SK-N-SH treated with all-trans-retinoic acid at 6 μM for 48 hours (cell line): ENCODE measurements at regions not wholly inside any gene's neighbourhood (a gene's known extent, or its start where the extent isn't known, plus 50 kb on each side); places are given as distances from the start of the nearest gene placed in this dataset.

Experiments
- ATAC-seq: fragments of 200-7000 bp; cut with Tn5 transposase; 3 replicates; pipeline ENCODE4 v1.9.1; 2020; ENCODE audit warnings: mild to moderate bottlenecking, moderate library complexity
- BACH2 ChIP-seq: fragments of 250-450 bp; sonication (Bioruptor Pico); IDR thresholded peaks from 2 replicates; pipeline ENCODE4 v1.9.0; 2021; ENCODE audit warnings: mild to moderate bottlenecking, borderline replicate concordance
- CSDC2 ChIP-seq: fragments of 250-450 bp; sonication (Bioruptor Pico); IDR thresholded peaks from 2 replicates; pipeline ENCODE4 v1.5.0; 2020; ENCODE audit warnings: mild to moderate bottlenecking, moderate library complexity
- ESRRG ChIP-seq: fragments of 250-450 bp; sonication (Bioruptor Pico); IDR thresholded peaks from 2 replicates; pipeline ENCODE4 v1.6.1; 2021; ENCODE audit warnings: mild to moderate bottlenecking
- GLIS3 ChIP-seq: fragments of 250-450 bp; sonication (Bioruptor Pico); IDR thresholded peaks from 2 replicates; pipeline ENCODE4 v1.5.0; 2020; ENCODE audit warnings: mild to moderate bottlenecking, moderate library complexity
- ISL1 ChIP-seq: fragments of 250-450 bp; sonication (Bioruptor Pico); IDR thresholded peaks from 2 replicates; pipeline ENCODE4 v2.1.2; 2022; ENCODE audit warnings: mild to moderate bottlenecking, moderate library complexity
- OSR1 ChIP-seq: fragments of 250-450 bp; sonication (Bioruptor Pico); IDR thresholded peaks from 2 replicates; pipeline ENCODE4 v1.8.0; 2022; ENCODE audit warnings: moderate library complexity, mild to moderate bottlenecking, inconsistent platforms
- PPARA ChIP-seq: fragments of 250-450 bp; sonication (Bioruptor Pico); IDR thresholded peaks from 2 replicates; pipeline ENCODE4 v1.5.0; 2020; ENCODE audit warnings: mild to moderate bottlenecking, borderline replicate concordance
- RARB ChIP-seq: fragments of 250-450 bp; sonication (Bioruptor Pico); IDR thresholded peaks from 2 replicates; pipeline ENCODE4 v1.8.0; 2021; ENCODE audit warnings: mild to moderate bottlenecking, moderate library complexity
- SNAI2 ChIP-seq: fragments of 250-450 bp; sonication (Bioruptor Pico); IDR thresholded peaks from 2 replicates; pipeline ENCODE4 v1.5.0; 2020; ENCODE audit warnings: mild to moderate bottlenecking, moderate library complexity
- TCF4 ChIP-seq: fragments of 250-450 bp; sonication (Bioruptor Pico); IDR thresholded peaks from 2 replicates; pipeline ENCODE4 v1.8.0; 2021; ENCODE audit warnings: mild to moderate bottlenecking, moderate library complexity, borderline replicate concordance
- ZC3H10 ChIP-seq: fragments of 250-450 bp; sonication (Bioruptor Pico); IDR thresholded peaks from 2 replicates; pipeline ENCODE4 v1.5.1; 2021; ENCODE audit warnings: mild to moderate bottlenecking, moderate library complexity
- ZFP3 ChIP-seq: fragments of 250-450 bp; sonication (Bioruptor Pico); IDR thresholded peaks from 2 replicates; pipeline ENCODE4 v1.5.0; 2020; ENCODE audit warnings: mild to moderate bottlenecking, moderate library complexity
- ZFP30 ChIP-seq: fragments of 450-650 bp; formaldehyde crosslinking; IDR thresholded peaks from 2 replicates; pipeline ENCODE4 v1.5.0; 2022; ENCODE audit warnings: mild to moderate bottlenecking, moderate library complexity
- ZNF70 ChIP-seq: fragments of 450-650 bp; formaldehyde crosslinking; IDR thresholded peaks from 2 replicates; pipeline ENCODE4 v1.5.0; 2020; ENCODE audit warnings: mild to moderate bottlenecking, moderate library complexity
- ZNF8 ChIP-seq: fragments of 450-650 bp; formaldehyde crosslinking; IDR thresholded peaks from 2 replicates; pipeline ENCODE4 v1.5.0; 2020; ENCODE audit warnings: mild to moderate bottlenecking, moderate library complexity
- TF ChIP-seq, protein P1 (sequence below): fragments of 250-450 bp; sonication (Bioruptor Pico); IDR thresholded peaks from 2 replicates; pipeline ENCODE4 v1.8.0; 2021; ENCODE audit warnings: low read depth, mild to moderate bottlenecking, moderate library complexity, borderline replicate concordance
- TF ChIP-seq, protein P2 (sequence below): fragments of 250-450 bp; sonication (Bioruptor Pico); IDR thresholded peaks from 2 replicates; pipeline ENCODE4 v1.5.0; 2020; ENCODE audit warnings: mild to moderate bottlenecking, moderate library complexity
- TF ChIP-seq, protein P3 (sequence below): fragments of 250-450 bp; sonication (Bioruptor Pico); IDR thresholded peaks from 2 replicates; pipeline ENCODE4 v1.5.1; 2020; ENCODE audit warnings: low read depth, mild to moderate bottlenecking, moderate library complexity
- TF ChIP-seq, protein P4 (sequence below): fragments of 250-450 bp; sonication (Bioruptor Pico); IDR thresholded peaks from 2 replicates; pipeline ENCODE4 v1.5.1; 2021; ENCODE audit warnings: mild to moderate bottlenecking, moderate library complexity
- TF ChIP-seq, protein P5 (sequence below): fragments of 250-450 bp; sonication (Bioruptor Pico); IDR thresholded peaks from 2 replicates; pipeline ENCODE4 v1.8.0; 2020; ENCODE audit warnings: mild to moderate bottlenecking, moderate library complexity, borderline replicate concordance

DNA sequence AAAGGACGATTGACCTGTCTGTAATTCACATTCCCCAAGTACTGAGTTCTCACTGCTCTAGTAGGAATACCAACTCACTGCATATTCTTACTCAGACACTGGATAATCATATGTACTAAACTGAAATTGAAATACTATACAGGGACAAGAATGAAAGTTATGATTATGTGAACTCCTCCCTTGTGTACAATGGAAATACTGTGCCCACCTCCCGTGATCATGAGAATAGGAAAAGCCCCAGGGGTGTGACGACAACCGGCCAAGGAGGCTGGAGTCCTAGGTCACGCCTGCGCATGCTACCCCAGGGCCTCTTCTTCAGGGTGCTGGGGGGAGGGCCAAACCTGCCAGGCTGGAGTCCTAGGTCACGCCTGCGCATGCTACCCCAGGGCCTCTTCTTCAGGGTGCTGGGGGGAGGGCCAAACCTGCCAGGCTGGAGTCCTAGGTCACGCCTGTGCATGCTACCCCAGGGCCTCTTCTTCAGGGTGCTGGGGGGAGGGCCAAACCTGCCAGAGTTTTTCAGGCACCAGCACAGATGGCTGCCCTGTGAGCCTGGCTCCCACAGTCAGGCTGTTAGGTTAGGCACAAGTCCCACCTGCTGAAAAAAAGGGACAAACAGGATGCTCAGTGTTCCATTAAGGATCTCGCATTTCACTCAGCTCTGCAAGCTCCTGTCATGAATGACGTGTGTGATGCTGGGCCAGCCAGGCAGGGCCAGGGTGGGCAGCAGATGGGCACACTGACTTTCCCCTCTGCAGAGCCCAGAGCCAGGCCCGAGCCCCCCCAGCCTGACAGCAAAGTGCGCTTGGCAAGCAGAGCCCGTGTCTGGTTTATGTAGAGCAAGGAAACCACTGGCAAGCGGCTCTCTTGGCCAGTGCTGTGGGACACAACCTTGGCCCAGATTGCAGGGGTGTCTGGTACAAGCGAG lies 107.7 kb downstream of the FOXF2 start:
- ATAC-seq: no peak

GRCh38 chr6:1497761-1498105 lies 108.4 kb downstream of the FOXF2 start:
- TF ChIP-seq ZNF70 (CRISPR knock-in tag) (no peak), GLIS3 (no peak), RARB (CRISPR knock-in tag) (no peak), ZNF8 (no peak)
- TF ChIP-seq, protein P1, sequence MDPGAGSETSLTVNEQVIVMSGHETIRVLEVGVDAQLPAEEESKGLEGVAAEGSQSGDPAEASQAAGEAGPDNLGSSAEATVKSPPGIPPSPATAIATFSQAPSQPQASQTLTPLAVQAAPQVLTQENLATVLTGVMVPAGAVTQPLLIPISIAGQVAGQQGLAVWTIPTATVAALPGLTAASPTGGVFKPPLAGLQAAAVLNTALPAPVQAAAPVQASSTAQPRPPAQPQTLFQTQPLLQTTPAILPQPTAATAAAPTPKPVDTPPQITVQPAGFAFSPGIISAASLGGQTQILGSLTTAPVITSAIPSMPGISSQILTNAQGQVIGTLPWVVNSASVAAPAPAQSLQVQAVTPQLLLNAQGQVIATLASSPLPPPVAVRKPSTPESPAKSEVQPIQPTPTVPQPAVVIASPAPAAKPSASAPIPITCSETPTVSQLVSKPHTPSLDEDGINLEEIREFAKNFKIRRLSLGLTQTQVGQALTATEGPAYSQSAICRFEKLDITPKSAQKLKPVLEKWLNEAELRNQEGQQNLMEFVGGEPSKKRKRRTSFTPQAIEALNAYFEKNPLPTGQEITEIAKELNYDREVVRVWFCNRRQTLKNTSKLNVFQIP (CRISPR knock-in tag): no peak
- no peak for ATAC-seq

More for the DNA sequence above, 107.7 kb downstream of the FOXF2 start:
- TF ChIP-seq BACH2 (CRISPR knock-in tag) (no peak), ZFP30 (CRISPR knock-in tag) (no peak), ESRRG (CRISPR knock-in tag) (no peak), GLIS3 (no peak), RARB (CRISPR knock-in tag) (no peak), ZC3H10 (CRISPR knock-in tag) (no peak)
- TF ChIP-seq, protein P2, sequence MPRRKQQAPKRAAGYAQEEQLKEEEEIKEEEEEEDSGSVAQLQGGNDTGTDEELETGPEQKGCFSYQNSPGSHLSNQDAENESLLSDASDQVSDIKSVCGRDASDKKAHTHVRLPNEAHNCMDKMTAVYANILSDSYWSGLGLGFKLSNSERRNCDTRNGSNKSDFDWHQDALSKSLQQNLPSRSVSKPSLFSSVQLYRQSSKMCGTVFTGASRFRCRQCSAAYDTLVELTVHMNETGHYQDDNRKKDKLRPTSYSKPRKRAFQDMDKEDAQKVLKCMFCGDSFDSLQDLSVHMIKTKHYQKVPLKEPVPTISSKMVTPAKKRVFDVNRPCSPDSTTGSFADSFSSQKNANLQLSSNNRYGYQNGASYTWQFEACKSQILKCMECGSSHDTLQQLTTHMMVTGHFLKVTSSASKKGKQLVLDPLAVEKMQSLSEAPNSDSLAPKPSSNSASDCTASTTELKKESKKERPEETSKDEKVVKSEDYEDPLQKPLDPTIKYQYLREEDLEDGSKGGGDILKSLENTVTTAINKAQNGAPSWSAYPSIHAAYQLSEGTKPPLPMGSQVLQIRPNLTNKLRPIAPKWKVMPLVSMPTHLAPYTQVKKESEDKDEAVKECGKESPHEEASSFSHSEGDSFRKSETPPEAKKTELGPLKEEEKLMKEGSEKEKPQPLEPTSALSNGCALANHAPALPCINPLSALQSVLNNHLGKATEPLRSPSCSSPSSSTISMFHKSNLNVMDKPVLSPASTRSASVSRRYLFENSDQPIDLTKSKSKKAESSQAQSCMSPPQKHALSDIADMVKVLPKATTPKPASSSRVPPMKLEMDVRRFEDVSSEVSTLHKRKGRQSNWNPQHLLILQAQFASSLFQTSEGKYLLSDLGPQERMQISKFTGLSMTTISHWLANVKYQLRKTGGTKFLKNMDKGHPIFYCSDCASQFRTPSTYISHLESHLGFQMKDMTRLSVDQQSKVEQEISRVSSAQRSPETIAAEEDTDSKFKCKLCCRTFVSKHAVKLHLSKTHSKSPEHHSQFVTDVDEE (CRISPR knock-in tag): no peak
- TF ChIP-seq, protein P3, sequence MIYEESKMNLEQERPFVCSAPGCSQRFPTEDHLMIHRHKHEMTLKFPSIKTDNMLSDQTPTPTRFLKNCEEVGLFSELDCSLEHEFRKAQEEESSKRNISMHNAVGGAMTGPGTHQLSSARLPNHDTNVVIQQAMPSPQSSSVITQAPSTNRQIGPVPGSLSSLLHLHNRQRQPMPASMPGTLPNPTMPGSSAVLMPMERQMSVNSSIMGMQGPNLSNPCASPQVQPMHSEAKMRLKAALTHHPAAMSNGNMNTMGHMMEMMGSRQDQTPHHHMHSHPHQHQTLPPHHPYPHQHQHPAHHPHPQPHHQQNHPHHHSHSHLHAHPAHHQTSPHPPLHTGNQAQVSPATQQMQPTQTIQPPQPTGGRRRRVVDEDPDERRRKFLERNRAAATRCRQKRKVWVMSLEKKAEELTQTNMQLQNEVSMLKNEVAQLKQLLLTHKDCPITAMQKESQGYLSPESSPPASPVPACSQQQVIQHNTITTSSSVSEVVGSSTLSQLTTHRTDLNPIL: no peak

DNA sequence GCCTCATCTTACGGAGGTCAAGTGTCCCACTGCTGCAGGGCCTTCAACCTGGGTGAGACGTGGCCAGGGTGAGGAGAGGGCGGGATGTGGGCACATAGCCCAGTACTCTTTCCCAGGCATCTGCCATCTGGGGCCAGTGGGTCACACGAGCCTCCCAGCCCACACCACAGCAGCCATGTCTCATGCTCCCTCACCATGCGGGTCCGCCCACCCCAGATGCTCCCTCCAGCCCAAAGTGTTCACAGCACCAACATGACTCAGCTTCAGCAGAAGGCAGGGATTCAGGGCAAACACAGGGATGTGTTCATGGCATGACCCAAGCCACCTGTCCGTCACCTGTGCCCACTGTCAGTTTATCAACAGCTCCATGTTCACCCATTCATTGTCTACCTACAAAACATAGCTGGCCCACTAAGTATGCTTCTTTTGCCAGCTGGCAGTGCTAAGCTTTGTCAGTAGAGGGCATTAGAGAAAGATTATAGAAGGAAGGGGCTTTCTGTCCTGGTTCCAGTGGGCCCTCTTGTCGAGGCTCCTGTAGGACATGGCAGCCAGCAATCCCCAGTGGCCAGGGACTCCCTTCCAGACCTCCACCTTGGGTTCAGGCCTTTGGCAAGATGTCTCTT lies 109.2 kb downstream of the FOXF2 start:
- ATAC-seq: no peak
- TF ChIP-seq ZC3H10 (CRISPR knock-in tag) (no peak), ZFP3 (CRISPR knock-in tag) (no peak), PPARA (no peak), RARB (CRISPR knock-in tag) (no peak), CSDC2 (CRISPR knock-in tag) (no peak), TCF4 (CRISPR knock-in tag) (no peak), SNAI2 (CRISPR knock-in tag) (no peak), OSR1 (CRISPR knock-in tag) (no peak), BACH2 (CRISPR knock-in tag) (no peak), ZFP30 (CRISPR knock-in tag) (no peak)

GRCh38 chr6:1499777-1500176 lies 109.9 kb upstream of the FOXC1 start:
- ATAC-seq: no peak
- TF ChIP-seq CSDC2 (CRISPR knock-in tag): no peak
- TF ChIP-seq, protein P3: no peak
- TF ChIP-seq ISL1: no peak
- no peak for TF ChIP-seq OSR1 (CRISPR knock-in tag)
- TF ChIP-seq, protein P4, sequence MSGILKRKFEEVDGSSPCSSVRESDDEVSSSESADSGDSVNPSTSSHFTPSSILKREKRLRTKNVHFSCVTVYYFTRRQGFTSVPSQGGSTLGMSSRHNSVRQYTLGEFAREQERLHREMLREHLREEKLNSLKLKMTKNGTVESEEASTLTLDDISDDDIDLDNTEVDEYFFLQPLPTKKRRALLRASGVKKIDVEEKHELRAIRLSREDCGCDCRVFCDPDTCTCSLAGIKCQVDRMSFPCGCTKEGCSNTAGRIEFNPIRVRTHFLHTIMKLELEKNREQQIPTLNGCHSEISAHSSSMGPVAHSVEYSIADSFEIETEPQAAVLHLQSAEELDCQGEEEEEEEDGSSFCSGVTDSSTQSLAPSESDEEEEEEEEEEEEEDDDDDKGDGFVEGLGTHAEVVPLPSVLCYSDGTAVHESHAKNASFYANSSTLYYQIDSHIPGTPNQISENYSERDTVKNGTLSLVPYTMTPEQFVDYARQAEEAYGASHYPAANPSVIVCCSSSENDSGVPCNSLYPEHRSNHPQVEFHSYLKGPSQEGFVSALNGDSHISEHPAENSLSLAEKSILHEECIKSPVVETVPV (CRISPR knock-in tag): no peak
- TF ChIP-seq ZFP30 (CRISPR knock-in tag): no peak
- TF ChIP-seq SNAI2 (CRISPR knock-in tag): no peak
- TF ChIP-seq ZC3H10 (CRISPR knock-in tag): no peak
- TF ChIP-seq, protein P2 (CRISPR knock-in tag): no peak
- TF ChIP-seq ESRRG (CRISPR knock-in tag): no peak
- no peak for TF ChIP-seq PPARA
- TF ChIP-seq ZNF8: no peak
- TF ChIP-seq, protein P5, sequence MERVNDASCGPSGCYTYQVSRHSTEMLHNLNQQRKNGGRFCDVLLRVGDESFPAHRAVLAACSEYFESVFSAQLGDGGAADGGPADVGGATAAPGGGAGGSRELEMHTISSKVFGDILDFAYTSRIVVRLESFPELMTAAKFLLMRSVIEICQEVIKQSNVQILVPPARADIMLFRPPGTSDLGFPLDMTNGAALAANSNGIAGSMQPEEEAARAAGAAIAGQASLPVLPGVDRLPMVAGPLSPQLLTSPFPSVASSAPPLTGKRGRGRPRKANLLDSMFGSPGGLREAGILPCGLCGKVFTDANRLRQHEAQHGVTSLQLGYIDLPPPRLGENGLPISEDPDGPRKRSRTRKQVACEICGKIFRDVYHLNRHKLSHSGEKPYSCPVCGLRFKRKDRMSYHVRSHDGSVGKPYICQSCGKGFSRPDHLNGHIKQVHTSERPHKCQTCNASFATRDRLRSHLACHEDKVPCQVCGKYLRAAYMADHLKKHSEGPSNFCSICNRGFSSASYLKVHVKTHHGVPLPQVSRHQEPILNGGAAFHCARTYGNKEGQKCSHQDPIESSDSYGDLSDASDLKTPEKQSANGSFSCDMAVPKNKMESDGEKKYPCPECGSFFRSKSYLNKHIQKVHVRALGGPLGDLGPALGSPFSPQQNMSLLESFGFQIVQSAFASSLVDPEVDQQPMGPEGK (CRISPR knock-in tag): no peak
